ENCODE measurements at regions not wholly inside any gene's neighbourhood (a gene's known extent, or its start where the extent isn't known, plus 50 kb on each side); places are given as distances from the start of the nearest gene placed in this dataset.

- TF ChIP-seq CTCF (IDR thresholded peaks at IDR 0.05) (no peak), POLR2A (IDR thresholded peaks at IDR 0.05) (no peak)
Observed at GRCh38 chr22:49422701-49423100, 405.0 kb downstream of the BRD1 start.

Measured in esophagus squamous epithelium (tissue), 4 donors.